ENCODE measurements at regions not wholly inside any gene's neighbourhood (a gene's known extent, or its start where the extent isn't known, plus 50 kb on each side); places are given as distances from the start of the nearest gene placed in this dataset.

DNA sequence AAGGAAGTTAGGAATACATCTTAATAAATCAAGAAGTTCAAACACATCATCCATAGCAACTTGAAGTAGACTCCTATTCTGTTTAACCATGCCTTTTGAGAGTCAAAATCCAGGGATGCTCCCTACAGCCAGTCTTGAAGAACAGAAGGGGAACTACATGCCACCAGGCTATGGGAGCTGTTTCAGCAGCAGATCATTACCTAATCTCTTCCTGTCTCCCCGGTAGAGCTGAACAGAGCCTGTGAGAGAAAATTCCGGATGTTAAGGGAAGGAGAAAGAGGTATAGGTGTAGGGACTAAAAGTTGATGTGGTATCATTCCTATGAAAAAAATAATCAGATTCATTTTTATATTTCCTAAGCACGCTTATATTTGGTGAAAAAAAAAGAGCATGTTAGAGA is 352.2 kb downstream of the SPRY1 start:
- no peak for TF ChIP-seq CTCF (IDR thresholded peaks at IDR 0.05; ENCODE audit: low read depth, low read length, poor library complexity, severe bottlenecking)
- TF ChIP-seq EZH2phosphoT487 (IDR thresholded peaks at IDR 0.05; ENCODE audit: borderline replicate concordance, low read length), result no peak

All from DOHH2 (cell line).